Thyroid gland (tissue), 4 donors: ENCODE measurements at regions not wholly inside any gene's neighbourhood (a gene's known extent, or its start where the extent isn't known, plus 50 kb on each side); places are given as distances from the start of the nearest gene placed in this dataset.

Experiments used
- DNase-seq, 2 donors: peaks; one replicate each; pipeline ENCODE4 v3.0.0-alpha.2; 2019
- H3K27ac ChIP-seq, 3 donors: fragments of 200-600 bp; sonication (generic); 1 replicate in 2 of 3; 2 replicates in 1 of 3; pipeline ENCODE4 v1.5.1; 2016 to 2019; ENCODE audit warnings: mild to moderate bottlenecking in 1 of 3, moderate library complexity in 1 of 3
- H3K27me3 ChIP-seq: fragments of 200-600 bp; sonication (generic); one replicate; pipeline ENCODE4 v1.5.1; 2019
- H3K36me3 ChIP-seq, 2 donors: fragments of 200-600 bp; sonication (generic); one replicate each; pipeline ENCODE4 v1.5.1; 2016 to 2019
- H3K4me1 ChIP-seq, 2 donors: fragments of 200-600 bp; sonication (generic); one replicate each; pipeline ENCODE4 v1.5.1; 2017 to 2019
- H3K4me3 ChIP-seq, 3 donors: fragments of 200-600 bp; sonication (generic); replicated peaks in 1 of 3; 1 replicate in 2 of 3; 2 replicates in 1 of 3; pipeline ENCODE4 v1.5.1; 2016; ENCODE audit warnings: mild to moderate bottlenecking in 1 of 3
- H3K9me3 ChIP-seq: fragments of 200-600 bp; sonication (generic); one replicate; pipeline ENCODE4 v1.5.1; 2017
- POLR2A ChIP-seq, 2 donors: fragments of 450-650 bp; IDR thresholded peaks; one replicate each; pipeline ENCODE4 v1.6.1; 2017; ENCODE audit warnings: antibody characterized with exemption in 2 of 2, mild to moderate bottlenecking in 2 of 2, moderate library complexity in 1 of 2
- WGBS, 2 donors: methylation state at CpG; one replicate each; pipeline ENCODE4 v1.1.5; 2017; 5-methylcytosine and 5-hydroxymethylcytosine counted together
- intact Hi-C: fragments of 100-400 bp; cut with DNase I; formaldehyde crosslinking; loops from one replicate; pipeline ENCODE4 v1.15.1; 2023
- TF ChIP-seq, protein P1 (sequence below), 6 experiments: fragments of 200-600 bp in 3 of 6; fragments of 450-650 bp in 3 of 6; sonication (generic) in 3 of 6; IDR thresholded peaks; one replicate each; pipeline ENCODE4 v1.5.1; 2016 to 2019; ENCODE audit warnings: antibody characterized with exemption in 6 of 6, mild to moderate bottlenecking in 2 of 6, inconsistent platforms in 1 of 6, moderate library complexity in 1 of 6

- no peaks in the 10 kb centered on the region for H3K9me3 ChIP-seq
- H3K27ac ChIP-seq, result no peak overlapping the region
- TF ChIP-seq, protein P1, sequence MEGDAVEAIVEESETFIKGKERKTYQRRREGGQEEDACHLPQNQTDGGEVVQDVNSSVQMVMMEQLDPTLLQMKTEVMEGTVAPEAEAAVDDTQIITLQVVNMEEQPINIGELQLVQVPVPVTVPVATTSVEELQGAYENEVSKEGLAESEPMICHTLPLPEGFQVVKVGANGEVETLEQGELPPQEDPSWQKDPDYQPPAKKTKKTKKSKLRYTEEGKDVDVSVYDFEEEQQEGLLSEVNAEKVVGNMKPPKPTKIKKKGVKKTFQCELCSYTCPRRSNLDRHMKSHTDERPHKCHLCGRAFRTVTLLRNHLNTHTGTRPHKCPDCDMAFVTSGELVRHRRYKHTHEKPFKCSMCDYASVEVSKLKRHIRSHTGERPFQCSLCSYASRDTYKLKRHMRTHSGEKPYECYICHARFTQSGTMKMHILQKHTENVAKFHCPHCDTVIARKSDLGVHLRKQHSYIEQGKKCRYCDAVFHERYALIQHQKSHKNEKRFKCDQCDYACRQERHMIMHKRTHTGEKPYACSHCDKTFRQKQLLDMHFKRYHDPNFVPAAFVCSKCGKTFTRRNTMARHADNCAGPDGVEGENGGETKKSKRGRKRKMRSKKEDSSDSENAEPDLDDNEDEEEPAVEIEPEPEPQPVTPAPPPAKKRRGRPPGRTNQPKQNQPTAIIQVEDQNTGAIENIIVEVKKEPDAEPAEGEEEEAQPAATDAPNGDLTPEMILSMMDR (IDR thresholded peaks at IDR 0.05), result no peak
- TF ChIP-seq POLR2A (IDR thresholded peaks at IDR 0.05), result no peak
- H3K4me1 ChIP-seq, result no peaks in the 10 kb centered on the region
- H3K27me3 ChIP-seq, result no peaks in the 10 kb centered on the region
- H3K4me3 ChIP-seq, result no peak overlapping the region
- intact Hi-C loops, result no loop called here
- no peaks in the 10 kb centered on the region for H3K36me3 ChIP-seq
- 80 to 97% methylated on average over 1 of the region's 1 CpG for WGBS, 2 donors
- no peak for DNase-seq
Measured at GRCh38 chr11:92492372-92492771, 267.8 kb downstream of the FAT3 start.

GRCh38 chr11:92495107-92495793 is 270.6 kb downstream of the FAT3 start:
- Histone ChIP-seq H3K4me3 (no peak overlapping the region), H3K27me3 (no peaks in the 10 kb centered on the region), H3K36me3 (no peaks in the 10 kb centered on the region), H3K9me3 (no peaks in the 10 kb centered on the region), H3K4me1 (no peaks in the 10 kb centered on the region), H3K27ac (no peak overlapping the region)
- TF ChIP-seq, protein P1 (IDR thresholded peaks at IDR 0.05), result no peak
- no peak for TF ChIP-seq POLR2A (IDR thresholded peaks at IDR 0.05)
- no peak for DNase-seq
- intact Hi-C loops, result no loop called here
- WGBS, 2 donors, result 92 to 95% methylated on average over 3 of the region's 3 CpGs

- intact Hi-C loops, result no loop called here
- Histone ChIP-seq H3K4me3 (no peak overlapping the region), H3K9me3 (no peaks in the 10 kb centered on the region), H3K4me1 (no peaks in the 10 kb centered on the region), H3K36me3 (no peaks in the 10 kb centered on the region), H3K27me3 (no peaks in the 10 kb centered on the region), H3K27ac (no peak overlapping the region)
- DNase-seq, result no peak
- TF ChIP-seq, protein P1 (IDR thresholded peaks at IDR 0.05), result no peak
- TF ChIP-seq POLR2A (IDR thresholded peaks at IDR 0.05), result no peak
- 83 to 86% methylated on average over 2 of the region's 2 CpGs for WGBS, 2 donors
Measured at GRCh38 chr11:92500453-92500852, 275.8 kb downstream of the FAT3 start.

GRCh38 chr11:92501066-92501739 is 276.6 kb downstream of the FAT3 start:
- 90 to 92% methylated on average over 5 of the region's 5 CpGs for WGBS, 2 donors
- no peak overlapping the region for H3K27ac ChIP-seq
- H3K27me3 ChIP-seq, result no peaks in the 10 kb centered on the region
- no peaks in the 10 kb centered on the region for H3K4me1 ChIP-seq
- no peaks in the 10 kb centered on the region for H3K9me3 ChIP-seq
- intact Hi-C loops, result no loop called here
- no peaks in the 10 kb centered on the region for H3K36me3 ChIP-seq
- TF ChIP-seq, protein P1 (IDR thresholded peaks at IDR 0.05), result no peak
- no peak for TF ChIP-seq POLR2A (IDR thresholded peaks at IDR 0.05)
- H3K4me3 ChIP-seq, result no peak overlapping the region
- no peak for DNase-seq

- H3K27me3 ChIP-seq, result no peaks in the 10 kb centered on the region
- TF ChIP-seq POLR2A (IDR thresholded peaks at IDR 0.05), result no peak
- TF ChIP-seq, protein P1 (IDR thresholded peaks at IDR 0.05), result no peak
- no peaks in the 10 kb centered on the region for H3K9me3 ChIP-seq
- DNase-seq, result no peak
- no peaks in the 10 kb centered on the region for H3K36me3 ChIP-seq
- H3K4me3 ChIP-seq, result no peak overlapping the region
- intact Hi-C loops, result no loop called here
- H3K4me1 ChIP-seq, result no peaks in the 10 kb centered on the region
- no peak overlapping the region for H3K27ac ChIP-seq
Measured at GRCh38 chr11:92504004-92504403, 279.4 kb downstream of the FAT3 start.
